ENCODE measurements at regions not wholly inside any gene's neighbourhood (a gene's known extent, or its start where the extent isn't known, plus 50 kb on each side); places are given as distances from the start of the nearest gene placed in this dataset.

GRCh38 chr5:68898951-68899471 lies 194.8 kb upstream of the SLC30A5 start (continued):
- TF ChIP-seq POGK (CRISPR knock-in tag; conservative IDR thresholded peaks at IDR 0.05): no peak
- TF ChIP-seq DMAP1 (CRISPR knock-in tag; IDR thresholded peaks at IDR 0.05): no peak
- no peak for TF ChIP-seq PHF20 (CRISPR knock-in tag; IDR thresholded peaks at IDR 0.05)
- no peak for TF ChIP-seq ZNF704 (CRISPR knock-in tag; IDR thresholded peaks at IDR 0.05; ENCODE audit: borderline replicate concordance)
- no peak for TF ChIP-seq ZKSCAN1 (IDR thresholded peaks at IDR 0.05; ENCODE audit: low read length)

- no peak overlapping the region for H3K27ac ChIP-seq (ENCODE audit: extremely low read length, insufficient read depth, low read length)
- H4K20me1 ChIP-seq (ENCODE audit: insufficient read depth, low read length): no peaks in the 10 kb centered on the region
- CTCF ChIA-PET (ENCODE audit: low intra/inter-chr PET ratio, low total read pairs): no interaction called here
- DNase-seq (ENCODE audit: low spot score): peak; percentile 6
- TF ChIP-seq NFE2L1 (CRISPR knock-in tag; IDR thresholded peaks at IDR 0.05; ENCODE audit: borderline replicate concordance): no peak
- no peak for TF ChIP-seq GZF1 (CRISPR knock-in tag; IDR thresholded peaks at IDR 0.05)
- no peak for TF ChIP-seq ZNF766 (CRISPR knock-in tag; IDR thresholded peaks at IDR 0.05; ENCODE audit: borderline replicate concordance)
- no peak for TF ChIP-seq THRA (CRISPR knock-in tag; IDR thresholded peaks at IDR 0.05; ENCODE audit: borderline replicate concordance)
- TF ChIP-seq RAD51 (IDR thresholded peaks at IDR 0.05; ENCODE audit: borderline replicate concordance): no peak
- no peak for TF ChIP-seq RARA (CRISPR knock-in tag; IDR thresholded peaks at IDR 0.05)
- no peaks in the 10 kb centered on the region; a peak in 1 of 5 replicates for H3K27me3 ChIP-seq (ENCODE audit: control insufficient read depth in 1 of 2, insufficient read depth in 2 of 2, low read length in 2 of 2)
- POLR2A ChIA-PET: no interaction called here
- 25% methylated on average over 4 of the region's 4 CpGs for WGBS (ENCODE audit: low lambda C conversion rate)
- intact Hi-C loops (cut with micrococcal nuclease; ENCODE audit: unreplicated experiment) (no loop called here), in situ Hi-C loops (cut with HindIII; ENCODE audit: extremely low pct_ligation_motif_present, low pct_unique_long_range_greater_than_20kb) (no loop called here)
- no peak overlapping the region for H3K9ac ChIP-seq (ENCODE audit: insufficient read depth, low read depth, low read length)
- H3K4me3 ChIP-seq (replicated peaks in 1 of 3; ENCODE audit: insufficient read depth in 1 of 3, low read depth in 2 of 3, low read length in 3 of 3): no peak overlapping the region
- BruUV-seq (replicated peaks): no TSS peak
- no peaks in the 10 kb centered on the region for H3K79me2 ChIP-seq (ENCODE audit: insufficient read depth, low read length)
- H2AFZ ChIP-seq (ENCODE audit: low read length): no peak overlapping the region
- no peak overlapping the region for H3K4me2 ChIP-seq (ENCODE audit: low read depth, low read length)
- no peak for FAIRE-seq
- no peaks in the 10 kb centered on the region for H3K4me1 ChIP-seq (ENCODE audit: insufficient read depth, low read length)
- H3K9me3 ChIP-seq (ENCODE audit: low read length): no peaks in the 10 kb centered on the region
- H3K36me3 ChIP-seq (replicated peaks in 1 of 2; ENCODE audit: control insufficient read depth in 1 of 2, insufficient read depth in 2 of 2, low read length in 2 of 2): no peaks in the 10 kb centered on the region
- ATAC-seq: no peak
These were observed 181.7 kb upstream of the SLC30A5 start for GRCh38 chr5:68911840-68912690.

Measured in HepG2 (cell line).